ENCODE measurements at regions not wholly inside any gene's neighbourhood (a gene's known extent, or its start where the extent isn't known, plus 50 kb on each side); places are given as distances from the start of the nearest gene placed in this dataset.

DNA sequence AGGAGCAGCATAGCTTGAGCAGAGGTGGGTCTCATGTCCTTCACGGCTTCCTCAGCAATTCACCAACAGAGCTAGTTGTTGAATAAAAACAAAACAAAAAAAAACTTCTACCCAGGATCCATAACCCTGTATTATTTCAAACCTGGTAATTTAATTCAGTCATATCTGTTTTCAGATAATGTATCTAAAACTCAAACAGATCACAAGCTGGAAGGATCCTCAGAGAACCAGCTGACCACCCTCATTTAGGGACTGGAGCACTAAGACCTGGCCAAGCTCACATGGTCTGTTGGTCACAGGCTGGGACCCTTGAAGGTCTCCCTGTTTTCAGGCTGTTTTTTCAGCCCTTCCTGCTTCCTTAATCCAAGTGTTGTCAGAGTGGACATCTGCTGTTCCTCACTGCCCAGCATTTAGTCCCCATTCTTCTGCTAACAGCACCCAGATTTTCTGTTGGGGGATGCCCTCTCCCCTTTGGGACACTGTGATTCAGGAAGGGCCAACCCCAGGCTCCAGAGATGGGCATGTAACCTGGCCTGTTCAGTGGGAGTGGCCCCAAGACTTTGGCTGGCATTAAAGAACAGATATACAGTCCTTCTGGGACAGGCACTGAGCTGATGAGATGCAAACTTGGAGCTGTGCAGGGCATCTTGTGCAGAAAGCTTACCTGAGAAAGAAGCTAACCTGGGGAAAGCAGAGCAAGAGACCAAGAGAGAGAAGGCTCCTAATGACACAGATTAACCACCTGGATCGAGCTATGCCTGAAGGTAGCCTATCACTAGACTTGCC lies 78.8 kb upstream of the SPATA12 start:
- TF ChIP-seq, protein P1, sequence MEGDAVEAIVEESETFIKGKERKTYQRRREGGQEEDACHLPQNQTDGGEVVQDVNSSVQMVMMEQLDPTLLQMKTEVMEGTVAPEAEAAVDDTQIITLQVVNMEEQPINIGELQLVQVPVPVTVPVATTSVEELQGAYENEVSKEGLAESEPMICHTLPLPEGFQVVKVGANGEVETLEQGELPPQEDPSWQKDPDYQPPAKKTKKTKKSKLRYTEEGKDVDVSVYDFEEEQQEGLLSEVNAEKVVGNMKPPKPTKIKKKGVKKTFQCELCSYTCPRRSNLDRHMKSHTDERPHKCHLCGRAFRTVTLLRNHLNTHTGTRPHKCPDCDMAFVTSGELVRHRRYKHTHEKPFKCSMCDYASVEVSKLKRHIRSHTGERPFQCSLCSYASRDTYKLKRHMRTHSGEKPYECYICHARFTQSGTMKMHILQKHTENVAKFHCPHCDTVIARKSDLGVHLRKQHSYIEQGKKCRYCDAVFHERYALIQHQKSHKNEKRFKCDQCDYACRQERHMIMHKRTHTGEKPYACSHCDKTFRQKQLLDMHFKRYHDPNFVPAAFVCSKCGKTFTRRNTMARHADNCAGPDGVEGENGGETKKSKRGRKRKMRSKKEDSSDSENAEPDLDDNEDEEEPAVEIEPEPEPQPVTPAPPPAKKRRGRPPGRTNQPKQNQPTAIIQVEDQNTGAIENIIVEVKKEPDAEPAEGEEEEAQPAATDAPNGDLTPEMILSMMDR (IDR thresholded peaks at IDR 0.05), result no peak
- no peak for TF ChIP-seq POLR2A (IDR thresholded peaks at IDR 0.05; ENCODE audit: low read depth)
- no peak for TF ChIP-seq POLR2AphosphoS5 (IDR thresholded peaks at IDR 0.05)
- no peak for TF ChIP-seq EP300 (IDR thresholded peaks at IDR 0.05)
